GM21619 (cell line): ENCODE measurements at regions not wholly inside any gene's neighbourhood (a gene's known extent, or its start where the extent isn't known, plus 50 kb on each side); places are given as distances from the start of the nearest gene placed in this dataset.

ENCODE experiments used
- ATAC-seq: cut with Tn5 transposase; IDR thresholded peaks from one replicate; pipeline ENCODE4 v1.9.1; 2021; ENCODE audit not compliant: unreplicated experiment

- no peak for ATAC-seq
Measured at GRCh38 chr3:157815739-157816138, 290.5 kb downstream of the SHOX2 start.

- no peak for ATAC-seq
Measured at GRCh38 chr3:157810924-157811718, 295.1 kb downstream of the SHOX2 start.

GRCh38 chr3:157807280-157807679 lies 298.9 kb downstream of the SHOX2 start:
- no peak for ATAC-seq

GRCh38 chr3:157805538-157805937 lies 300.7 kb downstream of the SHOX2 start:
- ATAC-seq, result no peak

- no peak for ATAC-seq
Measured at GRCh38 chr3:157794771-157795170, 291.6 kb upstream of the VEPH1 start.

- ATAC-seq, result no peak
Measured at GRCh38 chr3:157793745-157794144, 290.5 kb upstream of the VEPH1 start.

- ATAC-seq, result no peak
Measured at GRCh38 chr3:157789162-157789561, 285.9 kb upstream of the VEPH1 start.

- no peak for ATAC-seq
Measured at GRCh38 chr3:157786618-157787017, 283.4 kb upstream of the VEPH1 start.

- no peak for ATAC-seq
Measured at GRCh38 chr3:157786211-157786610, 283.0 kb upstream of the VEPH1 start.

- ATAC-seq, result no peak
Measured at GRCh38 chr3:157785102-157785826, 282.0 kb upstream of the VEPH1 start.

- no peak for ATAC-seq
Measured at GRCh38 chr3:157782236-157782635, 279.0 kb upstream of the VEPH1 start.

GRCh38 chr3:157776861-157777260 lies 273.6 kb upstream of the VEPH1 start:
- no peak for ATAC-seq

GRCh38 chr3:157775446-157775845 lies 272.2 kb upstream of the VEPH1 start:
- no peak for ATAC-seq

GRCh38 chr3:157769378-157769777 lies 266.2 kb upstream of the VEPH1 start:
- no peak for ATAC-seq

GRCh38 chr3:157767607-157768006 lies 264.4 kb upstream of the VEPH1 start:
- no peak for ATAC-seq

GRCh38 chr3:157763644-157764043 lies 260.4 kb upstream of the VEPH1 start:
- no peak for ATAC-seq

- no peak for ATAC-seq
Measured at GRCh38 chr3:157759311-157759710, 256.1 kb upstream of the VEPH1 start.

- ATAC-seq, result no peak
Measured at GRCh38 chr3:157755233-157755632, 252.0 kb upstream of the VEPH1 start.

- no peak for ATAC-seq
Measured at GRCh38 chr3:157754451-157754850, 251.2 kb upstream of the VEPH1 start.

GRCh38 chr3:157753787-157754136 lies 250.5 kb upstream of the VEPH1 start:
- ATAC-seq, result no peak

GRCh38 chr3:157752956-157753786 lies 250.0 kb upstream of the VEPH1 start:
- ATAC-seq, result no peak

- ATAC-seq, result no peak
Measured at GRCh38 chr3:157752554-157752953, 249.3 kb upstream of the VEPH1 start.
